Fibroblast of skin of right biceps (primary cell): ENCODE measurements at regions not wholly inside any gene's neighbourhood (a gene's known extent, or its start where the extent isn't known, plus 50 kb on each side); places are given as distances from the start of the nearest gene placed in this dataset.

Source experiments
- DNase-seq: peaks from one replicate; pipeline ENCODE4 v3.0.0-alpha.2; 2013

DNA sequence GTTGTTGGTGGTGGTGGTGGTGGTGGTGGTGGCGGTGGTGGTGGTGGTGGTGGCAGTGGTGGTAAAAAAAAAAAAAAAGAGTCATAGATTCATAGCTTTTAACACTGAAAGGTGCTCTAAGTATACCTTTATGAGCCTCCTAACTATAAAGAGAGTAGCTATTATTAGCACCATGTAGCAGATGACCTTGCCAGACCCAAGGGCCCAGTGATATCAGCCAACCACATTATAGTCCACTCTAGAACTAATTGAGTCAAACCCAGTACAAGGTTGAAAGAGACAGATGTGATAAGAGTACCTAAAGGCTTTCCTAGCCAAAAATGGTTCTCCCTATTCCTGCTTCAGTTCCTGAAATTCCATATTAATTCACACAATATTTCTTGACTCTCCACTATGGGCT, 245.3 kb downstream of the HACE1 start:
- DNase-seq: no peak

GRCh38 chr6:104613416-104614001, 246.2 kb downstream of the HACE1 start:
- DNase-seq: peak; percentile 75

DNA sequence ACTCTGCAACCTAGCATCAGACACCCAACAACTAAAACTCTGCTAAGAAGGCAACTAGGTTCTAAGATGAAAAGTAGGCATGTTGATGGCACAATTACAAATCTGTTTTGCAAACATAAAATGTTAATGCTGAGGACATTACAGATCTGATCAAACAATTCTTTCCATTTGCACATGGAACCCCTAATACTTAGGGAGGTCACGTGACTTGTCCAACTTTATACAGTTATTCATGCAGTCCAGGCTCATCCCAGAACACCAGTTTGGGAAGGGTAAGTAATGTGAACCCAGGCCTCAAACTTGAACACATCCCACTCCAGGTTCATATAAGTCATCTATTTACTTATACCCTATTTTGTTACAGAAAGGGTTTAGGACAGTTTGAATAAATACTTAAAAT, 247.2 kb downstream of the HACE1 start:
- DNase-seq: no peak

- DNase-seq: no peak
Observed at GRCh38 chr6:104608101-104608500, 251.6 kb downstream of the HACE1 start.

DNA sequence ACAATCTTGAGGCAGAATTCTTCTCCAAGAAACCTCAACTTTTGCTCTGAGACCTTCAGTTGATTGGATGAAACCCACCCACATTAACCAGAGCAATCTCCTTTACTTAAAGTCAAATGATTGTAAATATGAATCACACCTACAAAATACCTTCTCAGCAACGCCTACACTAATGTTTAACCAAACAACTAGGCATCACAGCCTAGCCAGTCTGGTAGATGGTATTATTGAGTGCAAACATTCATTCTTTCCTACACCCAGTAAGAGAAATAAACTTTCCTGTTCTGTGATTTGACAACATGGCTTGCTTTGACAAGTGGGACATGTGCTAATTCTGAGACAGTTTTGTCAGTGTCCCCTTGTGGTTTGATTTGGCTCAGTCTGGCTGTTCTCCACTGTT, 252.2 kb downstream of the HACE1 start:
- no peak for DNase-seq

GRCh38 chr6:104606361-104606760, 253.4 kb downstream of the HACE1 start:
- no peak for DNase-seq

- peak; percentile 63 for DNase-seq
Observed at GRCh38 chr6:104604685-104605084, 255.0 kb downstream of the HACE1 start.

DNA sequence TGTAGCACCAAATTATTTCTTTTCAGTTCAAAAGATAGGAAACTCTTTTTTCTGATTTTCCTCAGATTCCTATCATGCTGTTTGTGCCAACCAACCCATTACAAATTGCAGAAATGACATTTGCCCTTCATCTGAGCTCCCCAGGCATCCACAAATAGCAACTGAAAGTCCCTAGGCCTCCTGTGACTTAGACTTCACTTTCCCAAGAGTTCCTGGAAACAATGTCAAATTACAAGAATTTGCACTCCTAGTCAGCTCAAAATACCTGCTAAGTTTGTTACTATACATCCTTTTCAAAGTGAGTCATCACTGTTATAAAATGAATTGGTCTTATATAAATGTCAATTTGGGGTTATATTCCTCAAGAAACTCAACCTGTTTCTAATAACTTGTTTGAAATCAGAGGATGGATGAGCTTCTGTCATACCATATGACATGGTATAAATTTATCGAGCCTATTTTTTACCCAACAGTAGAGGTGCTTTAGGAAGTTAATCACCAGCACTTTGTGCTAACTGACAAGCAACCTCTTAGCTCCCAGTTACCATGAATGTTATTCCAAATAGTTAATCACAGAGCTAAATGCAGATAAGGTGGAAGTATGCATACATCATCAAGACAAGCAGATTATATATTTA, 256.5 kb downstream of the HACE1 start:
- no peak for DNase-seq

DNA sequence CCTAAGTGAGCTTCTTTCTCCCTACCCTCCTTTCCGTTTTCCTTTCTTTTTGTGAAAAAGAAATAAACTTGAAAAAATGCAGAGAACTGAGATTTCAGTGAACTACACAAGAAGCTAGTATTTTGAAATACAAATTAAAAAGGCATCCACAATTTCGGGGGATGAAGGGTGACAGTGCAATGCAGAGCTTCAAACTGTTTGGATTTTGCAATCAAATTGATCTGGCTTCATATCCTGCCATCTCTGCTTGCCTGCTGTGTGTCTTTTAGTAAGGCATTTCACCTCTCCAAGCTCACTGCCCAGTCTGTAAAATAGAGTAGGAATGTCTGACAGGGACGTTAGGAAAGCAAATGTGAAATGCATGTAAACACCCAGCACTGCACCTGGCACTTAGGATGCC, 258.0 kb downstream of the HACE1 start:
- DNase-seq: no peak

DNA sequence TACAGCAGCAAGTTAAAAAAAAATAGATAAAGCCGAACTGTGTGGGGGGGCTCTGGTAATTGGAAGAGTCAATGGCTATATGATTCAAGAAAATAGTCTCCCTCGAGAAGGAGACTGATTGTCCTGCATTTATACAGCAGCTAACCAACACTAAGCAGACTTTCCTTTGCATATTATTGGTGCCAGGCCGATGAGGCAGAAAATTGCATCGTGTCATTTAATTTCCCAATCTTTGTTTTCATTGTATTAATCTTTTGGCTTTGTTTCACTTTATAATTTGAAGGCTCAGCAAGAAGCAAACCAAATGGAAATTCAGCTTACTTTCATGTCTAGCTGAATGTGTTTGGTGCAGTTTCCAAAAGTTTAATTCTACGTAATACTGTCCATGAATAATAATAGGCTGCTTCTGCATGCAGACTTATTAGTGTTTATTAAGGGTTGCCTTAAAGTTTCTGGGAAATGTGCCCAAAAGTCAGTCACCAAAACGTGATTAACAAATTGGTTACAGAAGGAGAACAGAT, 258.5 kb downstream of the HACE1 start:
- DNase-seq: peak; percentile 58

DNA sequence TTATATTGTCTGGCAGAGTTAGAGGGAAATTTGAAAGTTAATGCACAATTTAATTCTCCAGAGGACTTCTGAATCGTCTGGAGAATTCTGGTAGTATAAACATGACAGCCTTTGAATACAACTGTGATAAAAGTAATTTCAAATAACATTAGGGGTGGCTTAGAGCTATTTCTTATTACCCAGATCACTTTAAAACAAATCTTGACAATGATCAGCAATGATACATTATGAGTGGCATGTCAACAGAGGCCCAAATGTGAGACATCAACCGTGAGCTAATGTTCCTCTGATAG, 259.1 kb downstream of the HACE1 start:
- no peak for DNase-seq

- no peak for DNase-seq
Observed at GRCh38 chr6:104599821-104600638, 259.7 kb downstream of the HACE1 start.

DNA sequence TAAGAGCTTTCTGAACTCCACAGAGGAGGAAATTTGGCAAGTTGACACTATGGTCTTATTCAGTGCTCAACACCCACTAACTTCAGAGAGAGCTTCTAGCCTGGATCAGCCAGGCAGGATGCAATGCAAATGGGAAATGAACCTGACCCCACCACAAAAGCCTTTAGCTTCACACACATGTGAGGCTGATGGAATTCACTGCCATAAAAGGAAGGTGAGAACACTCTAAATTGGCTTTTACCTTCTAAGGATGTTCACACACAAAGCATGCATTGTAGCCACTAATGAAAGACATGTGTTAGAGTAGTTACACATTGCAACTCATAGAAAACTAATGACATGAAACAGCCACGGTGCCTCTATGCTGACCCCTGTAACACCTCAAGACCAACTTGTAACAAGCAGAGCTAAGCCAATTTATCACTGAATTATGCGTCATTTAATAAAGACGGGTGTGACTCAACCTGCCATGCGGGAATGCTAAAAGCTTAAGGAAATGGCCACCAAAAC, 262.1 kb downstream of the HACE1 start:
- DNase-seq: peak; percentile 97

GRCh38 chr6:104596091-104596490, 263.6 kb downstream of the HACE1 start:
- DNase-seq: no peak

- peak; percentile 88 for DNase-seq
Observed at GRCh38 chr6:104595311-104595820, 264.4 kb downstream of the HACE1 start.

- no peak for DNase-seq
Observed at GRCh38 chr6:104591573-104592334, 268.0 kb downstream of the HACE1 start.

DNA sequence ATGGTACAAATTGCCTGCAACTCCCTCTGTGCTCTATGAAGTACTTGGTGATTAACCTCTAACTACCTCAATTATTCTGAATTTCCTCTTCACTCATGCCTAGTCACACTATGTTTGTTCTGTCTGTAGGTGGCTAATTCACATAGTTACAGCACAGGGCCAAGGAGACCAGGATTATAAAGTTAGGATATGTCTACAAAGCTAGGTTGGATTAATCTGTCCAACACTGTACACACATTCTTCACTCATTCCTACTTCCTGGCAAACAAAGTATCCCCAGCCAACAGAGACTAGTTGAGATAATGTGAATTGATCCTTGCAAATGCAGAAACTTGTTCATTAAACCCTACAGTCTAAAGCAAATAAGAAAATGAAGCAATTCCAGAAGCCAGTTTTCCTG, 269.8 kb downstream of the HACE1 start:
- no peak for DNase-seq

- no peak for DNase-seq
Observed at GRCh38 chr6:104585646-104586045, 274.1 kb downstream of the HACE1 start.

DNA sequence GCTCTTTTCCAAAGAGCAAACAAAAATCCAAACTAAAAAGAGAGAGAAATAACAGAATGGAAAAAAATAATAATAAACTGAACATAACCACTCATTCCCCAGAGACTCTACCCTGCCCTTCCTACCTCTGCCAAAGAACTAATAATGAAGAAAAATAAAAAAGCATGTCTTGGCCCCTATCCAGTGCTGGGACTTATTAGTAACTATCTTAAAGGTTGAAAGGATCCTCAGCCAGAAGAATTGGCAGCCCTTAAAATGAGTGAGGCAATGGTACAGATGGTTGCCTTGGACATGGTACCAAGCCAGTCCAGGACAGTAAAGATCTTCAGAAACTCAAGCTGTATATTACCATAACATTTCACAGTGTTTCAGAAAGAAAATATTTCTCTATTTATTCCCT, 279.3 kb downstream of the HACE1 start:
- DNase-seq: no peak

DNA sequence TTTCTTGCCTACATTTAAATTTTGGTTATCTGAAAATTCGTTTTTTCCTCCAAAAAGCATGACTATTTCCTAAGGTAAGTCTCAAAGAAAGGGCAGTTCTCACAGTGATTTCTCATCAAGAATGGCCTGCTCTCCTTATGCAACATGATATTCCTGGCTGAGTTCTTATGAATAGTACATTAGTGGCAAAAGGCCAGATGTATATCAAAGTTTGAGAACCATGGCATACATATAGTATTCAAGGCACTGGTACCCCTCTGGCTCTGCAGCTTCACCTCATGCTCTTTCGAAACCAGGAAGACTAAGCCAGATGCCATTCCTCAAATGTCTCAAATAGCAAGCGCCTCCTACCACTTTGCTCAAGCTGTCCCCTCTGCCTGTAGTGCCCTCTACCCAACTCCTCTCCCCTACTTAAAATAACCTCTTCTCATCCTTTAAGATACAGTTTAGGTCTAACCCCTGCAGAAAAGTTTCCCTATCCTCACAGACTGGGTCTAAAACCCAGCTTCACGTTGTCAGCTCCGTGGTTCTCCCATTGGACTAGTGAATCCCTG, 280.3 kb downstream of the HACE1 start:
- DNase-seq: no peak

DNA sequence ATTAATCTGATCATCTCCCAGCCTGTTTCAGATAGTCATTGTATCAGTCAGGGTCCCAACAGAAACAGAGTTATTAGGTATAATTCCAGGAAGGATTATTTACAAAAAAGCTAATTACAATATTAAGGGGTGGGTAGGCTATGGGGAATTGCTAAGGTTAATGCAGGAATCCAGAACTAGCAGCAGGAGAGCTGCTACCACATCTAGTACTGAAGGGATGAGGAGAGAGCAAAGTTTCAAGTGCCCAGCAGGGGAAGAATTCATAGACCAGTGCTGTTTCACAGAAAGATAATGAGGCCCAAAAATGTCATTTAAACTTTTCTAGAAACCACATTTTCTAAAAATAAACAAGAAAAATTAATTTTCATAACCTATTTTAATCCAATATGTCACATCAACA, 284.2 kb downstream of the HACE1 start:
- no peak for DNase-seq

- DNase-seq: no peak
Observed at GRCh38 chr6:104574135-104574750, 285.5 kb downstream of the HACE1 start.
